CD4-positive, alpha-beta T cell (primary cell): ENCODE measurements at regions not wholly inside any gene's neighbourhood (a gene's known extent, or its start where the extent isn't known, plus 50 kb on each side); places are given as distances from the start of the nearest gene placed in this dataset.

Experiments used
- ATAC-seq: fragments of 200-7000 bp; cut with Tn5 transposase; one replicate; pipeline ENCODE4 v1.10.0; 2022; ENCODE audit warnings: mild to moderate bottlenecking; ENCODE audit not compliant: poor library complexity
- CTCF ChIA-PET: fragments of 350-600 bp; sonication (Branson Sonifier 250); formaldehyde crosslinking; loops from one replicate; lab custom pipeline; 2021; ENCODE audit warnings: antibody characterized with exemption, inconsistent platforms; lab: Charles Lee
- POLR2A ChIA-PET: fragments of 350-600 bp; sonication (Branson Sonifier 250); formaldehyde crosslinking; loops from one replicate; lab custom pipeline; 2021; ENCODE audit warnings: antibody characterized with exemption, inconsistent platforms; lab: Charles Lee
- DNase-seq, 14 experiments: peaks; one replicate each; pipeline ENCODE4 v3.0.0-alpha.2; 2013 to 2020; ENCODE audit warnings: mixed read lengths in 2 of 14
- H3K27ac ChIP-seq, 2 donors: one replicate each; pipeline versions ENCODE4 v1.5.1 to v1.7.0; 2013; ENCODE audit warnings: low read length in 2 of 2, low read depth in 1 of 2, mild to moderate bottlenecking in 1 of 2
- H3K27me3 ChIP-seq, 2 experiments: 1 replicate in 1 of 2; 2 replicates in 1 of 2; pipeline versions ENCODE4 v1.6.1 to v1.7.0; 2013; ENCODE audit warnings: low read length in 2 of 2, control low read depth in 1 of 2, mild to moderate bottlenecking in 1 of 2, moderate library complexity in 1 of 2; ENCODE audit not compliant: insufficient read depth in 2 of 2, control insufficient read depth in 1 of 2
- H3K36me3 ChIP-seq: one replicate; pipeline ENCODE4 v1.6.1; 2013; ENCODE audit warnings: low read length, control low read depth; ENCODE audit not compliant: insufficient read depth
- H3K4me1 ChIP-seq: one replicate; pipeline ENCODE4 v1.6.1; 2013; ENCODE audit warnings: low read length, control low read depth; ENCODE audit not compliant: insufficient read depth
- H3K4me3 ChIP-seq: one replicate; pipeline ENCODE4 v1.5.1; 2013; ENCODE audit warnings: mild to moderate bottlenecking, low read length, moderate library complexity
- H3K9me3 ChIP-seq, 2 experiments: 1 replicate in 1 of 2; 2 replicates in 1 of 2; pipeline versions ENCODE4 v1.6.1 to v1.7.0; 2013; ENCODE audit warnings: low read length in 2 of 2, mild to moderate bottlenecking in 2 of 2, control low read depth in 1 of 2, moderate library complexity in 1 of 2; ENCODE audit not compliant: control insufficient read depth in 1 of 2, insufficient read depth in 1 of 2
- H3K27ac Mint-ChIP-seq: one replicate; pipeline ENCODE4 v1.8.0; 2020; ENCODE audit warnings: mixed read lengths
- H3K27me3 Mint-ChIP-seq: one replicate; pipeline ENCODE4 v1.8.0; 2021; ENCODE audit warnings: mixed read lengths
- H3K36me3 Mint-ChIP-seq: one replicate; pipeline ENCODE4 v1.8.0; 2021; ENCODE audit warnings: low read depth, mixed read lengths
- H3K4me1 Mint-ChIP-seq: one replicate; pipeline ENCODE4 v1.8.0; 2021; ENCODE audit warnings: low read depth, mixed read lengths
- H3K4me3 Mint-ChIP-seq: one replicate; pipeline ENCODE4 v1.8.0; 2020; ENCODE audit warnings: mild to moderate bottlenecking, mixed read lengths
- H3K9me3 Mint-ChIP-seq: one replicate; pipeline ENCODE4 v1.8.0; 2020; ENCODE audit warnings: mixed read lengths
- CTCF ChIP-seq: fragments of 200-600 bp; IDR thresholded peaks from one replicate; pipeline ENCODE4 v1.8.0; 2022; ENCODE audit warnings: antibody characterized with exemption, mild to moderate bottlenecking
- intact Hi-C, 2 experiments: fragments of 100-400 bp; cut with DNase I in 1 of 2; cut with micrococcal nuclease in 1 of 2; formaldehyde crosslinking; loops; one replicate each; pipeline versions ENCODE4 v1.15.1 to v1.9.0; 2023 to 2025; cut with DNase I, micrococcal nuclease

DNA sequence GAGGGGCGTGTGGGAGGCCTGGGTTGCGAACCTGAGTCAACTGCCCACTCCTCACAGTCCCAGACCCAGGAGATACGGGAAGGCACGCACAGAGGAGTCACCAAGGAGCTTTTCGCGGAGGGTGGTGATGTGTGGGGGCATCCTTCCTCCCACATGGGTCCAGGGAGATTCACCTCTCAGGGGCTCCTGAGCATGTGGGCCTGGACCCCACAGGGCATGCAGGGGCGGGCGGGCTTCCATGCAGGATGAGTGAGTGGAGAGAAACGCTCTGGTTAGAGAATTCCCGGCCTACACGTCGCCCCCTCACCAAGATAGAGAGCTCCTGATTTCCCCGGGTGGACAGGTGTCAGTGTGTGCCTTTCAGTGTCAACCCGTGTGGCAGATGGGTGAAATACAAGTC lies 641.7 kb upstream of the FZD8 start:
- peaks cover 8% of the 10 kb centered on the region for H3K9me3 Mint-ChIP-seq
- intact Hi-C loops: no loop called here
- ChIA-PET CTCF (no interaction called here), POLR2A (no interaction called here)
- Histone ChIP-seq H3K4me1 (no peaks in the 10 kb centered on the region), H3K9me3 (peaks cover 5 to 9% of the 10 kb centered on the region in 2 experiments), H3K36me3 (no peaks in the 10 kb centered on the region), H3K27me3 (no peaks in the 10 kb centered on the region), H3K27ac (no peak overlapping the region), H3K4me3 (no peak overlapping the region)
- H3K4me1 Mint-ChIP-seq: no peaks in the 10 kb centered on the region
- no peaks in the 10 kb centered on the region for H3K27me3 Mint-ChIP-seq
- no peak for TF ChIP-seq CTCF
- DNase-seq: no peak
- no peaks in the 10 kb centered on the region for H3K36me3 Mint-ChIP-seq
- no peak overlapping the region for H3K27ac Mint-ChIP-seq
- H3K4me3 Mint-ChIP-seq: no peak overlapping the region
- no peak for ATAC-seq

- H3K4me1 ChIP-seq: no peaks in the 10 kb centered on the region
- no peaks in the 10 kb centered on the region for H3K27me3 ChIP-seq
- H3K36me3 Mint-ChIP-seq: no peaks in the 10 kb centered on the region
- CTCF ChIA-PET: no interaction called here
- no peak overlapping the region for H3K27ac Mint-ChIP-seq
- H3K4me1 Mint-ChIP-seq: no peaks in the 10 kb centered on the region
- peaks cover 0 to 9% of the 10 kb centered on the region in 2 experiments for H3K9me3 ChIP-seq
- H3K4me3 ChIP-seq: no peak overlapping the region
- intact Hi-C loops: no loop called here
- no peaks in the 10 kb centered on the region for H3K27me3 Mint-ChIP-seq
- no peaks in the 10 kb centered on the region for H3K9me3 Mint-ChIP-seq
- POLR2A ChIA-PET: no interaction called here
- TF ChIP-seq CTCF: no peak
- no peak for DNase-seq
- ATAC-seq: no peak
- no peaks in the 10 kb centered on the region for H3K36me3 ChIP-seq
- H3K4me3 Mint-ChIP-seq: no peak overlapping the region
- no peak overlapping the region for H3K27ac ChIP-seq
Measured at GRCh38 chr10:36281831-36282331, 639.8 kb upstream of the FZD8 start.

- H3K9me3 ChIP-seq: peaks cover 0 to 9% of the 10 kb centered on the region in 2 experiments
- H3K4me3 Mint-ChIP-seq: no peak overlapping the region
- ATAC-seq (no peak), DNase-seq (no peak)
- no peaks in the 10 kb centered on the region for H3K4me1 ChIP-seq
- no peak overlapping the region for H3K27ac ChIP-seq
- H3K36me3 ChIP-seq: no peaks in the 10 kb centered on the region
- no peaks in the 10 kb centered on the region for H3K4me1 Mint-ChIP-seq
- no peak overlapping the region for H3K4me3 ChIP-seq
- H3K27me3 ChIP-seq: no peaks in the 10 kb centered on the region
- no peak overlapping the region for H3K27ac Mint-ChIP-seq
- ChIA-PET CTCF (no interaction called here), POLR2A (no interaction called here)
- H3K27me3 Mint-ChIP-seq: no peaks in the 10 kb centered on the region
- peaks cover 2% of the 10 kb centered on the region for H3K9me3 Mint-ChIP-seq
- no peaks in the 10 kb centered on the region for H3K36me3 Mint-ChIP-seq
- intact Hi-C loops: no loop called here
- no peak for TF ChIP-seq CTCF
Measured at GRCh38 chr10:36280890-36281499, 638.9 kb upstream of the FZD8 start.
